HG03460 (cell line): ENCODE measurements at regions not wholly inside any gene's neighbourhood (a gene's known extent, or its start where the extent isn't known, plus 50 kb on each side); places are given as distances from the start of the nearest gene placed in this dataset.
"Not testable (repeated sequence)": the region's sequence is repeated elsewhere in the genome, so short reads cannot be mapped to it uniquely, and the experiment has no call there.

Experiments
- ATAC-seq: cut with Tn5 transposase; IDR thresholded peaks from one replicate; pipeline ENCODE4 v1.9.1; 2021; ENCODE audit not compliant: unreplicated experiment

- ATAC-seq, result no peak
These were observed 52.4 kb upstream of the GNAI1 start for GRCh38 chr7:80082213-80082612.

DNA sequence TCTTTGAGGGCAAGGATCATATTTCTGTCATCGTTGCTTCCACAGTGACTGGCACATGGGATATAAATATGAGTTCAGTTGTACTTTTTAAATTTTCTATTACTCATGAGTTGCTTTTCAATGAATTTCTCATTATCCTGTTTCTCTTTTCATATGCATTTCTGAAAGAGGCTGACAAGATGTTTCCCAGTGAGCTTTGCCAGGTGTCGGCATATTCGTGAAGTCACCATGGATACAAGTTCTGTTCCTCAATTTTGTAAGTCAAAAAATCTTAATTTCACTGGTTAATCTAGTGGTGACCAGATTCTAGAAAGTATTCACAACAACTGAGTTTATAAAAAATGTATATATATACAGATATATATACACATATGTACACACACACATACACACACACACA, 55.7 kb upstream of the GNAI1 start:
- no peak for ATAC-seq

DNA sequence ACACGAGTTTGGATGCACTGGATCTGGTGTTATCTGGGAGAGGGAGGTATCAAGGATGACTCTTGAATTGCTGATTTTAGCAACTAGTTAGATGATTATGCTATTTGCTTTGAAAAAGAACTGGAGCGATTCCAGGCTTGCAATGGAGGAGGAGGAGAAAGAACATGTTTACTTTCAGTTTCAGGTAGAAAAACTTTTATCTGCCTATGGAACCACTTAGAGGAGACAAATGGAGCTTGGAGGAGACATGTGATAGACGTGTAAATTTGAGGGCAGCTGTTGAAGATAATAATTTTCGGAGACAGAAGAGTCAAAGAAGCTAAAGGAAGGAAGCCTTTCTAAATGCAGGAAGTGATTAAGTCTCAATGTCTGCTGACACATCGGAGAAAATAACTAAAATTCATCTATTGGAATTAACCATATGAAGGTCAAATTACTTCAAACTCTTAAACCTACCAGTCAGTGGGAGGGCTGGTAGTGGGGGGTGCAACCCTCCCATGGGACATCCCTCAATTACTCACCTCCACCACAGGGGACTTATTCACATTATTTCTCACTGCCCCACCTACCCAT, 56.4 kb upstream of the GNAI1 start:
- ATAC-seq, result no peak

DNA sequence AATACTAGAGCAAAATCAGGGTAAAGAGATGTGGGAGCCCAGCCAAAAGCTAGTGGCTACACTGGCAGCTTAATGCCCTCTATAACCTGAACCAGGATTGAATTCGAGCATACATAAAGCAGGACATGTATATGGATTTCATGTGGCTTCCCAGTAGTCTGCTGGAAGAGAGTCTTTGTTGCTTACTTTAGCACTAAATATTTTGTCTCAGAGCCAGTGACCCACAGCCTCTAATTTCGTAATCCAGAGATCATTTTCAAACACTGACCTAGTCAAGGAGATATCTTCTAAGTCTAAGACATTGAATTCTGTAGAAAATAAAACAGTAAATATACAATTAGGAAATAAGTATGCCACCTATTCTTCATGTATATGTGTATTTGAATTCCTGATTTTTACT, 64.2 kb upstream of the GNAI1 start:
- ATAC-seq, result no peak

- no peak for ATAC-seq
These were observed 68.0 kb upstream of the GNAI1 start for GRCh38 chr7:80066639-80067038.

DNA sequence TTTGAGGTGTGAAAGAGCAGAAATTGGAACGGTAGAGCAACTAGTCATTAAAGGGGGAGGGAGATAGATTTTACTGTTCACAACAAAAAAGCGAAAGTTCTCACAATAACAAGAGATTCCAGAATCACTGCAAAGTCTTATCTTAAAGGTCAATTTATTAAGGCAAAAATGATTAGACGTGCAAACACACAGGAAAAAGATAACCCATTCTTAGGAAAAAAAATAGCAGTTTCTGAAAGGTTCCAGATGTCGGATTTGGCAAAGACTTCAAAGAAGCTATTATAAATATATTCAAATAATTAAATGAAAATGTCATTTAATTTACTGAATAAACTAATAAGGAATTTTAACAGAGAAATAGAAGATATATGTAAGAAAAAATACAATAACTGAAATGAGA, 70.8 kb upstream of the GNAI1 start:
- no peak for ATAC-seq

DNA sequence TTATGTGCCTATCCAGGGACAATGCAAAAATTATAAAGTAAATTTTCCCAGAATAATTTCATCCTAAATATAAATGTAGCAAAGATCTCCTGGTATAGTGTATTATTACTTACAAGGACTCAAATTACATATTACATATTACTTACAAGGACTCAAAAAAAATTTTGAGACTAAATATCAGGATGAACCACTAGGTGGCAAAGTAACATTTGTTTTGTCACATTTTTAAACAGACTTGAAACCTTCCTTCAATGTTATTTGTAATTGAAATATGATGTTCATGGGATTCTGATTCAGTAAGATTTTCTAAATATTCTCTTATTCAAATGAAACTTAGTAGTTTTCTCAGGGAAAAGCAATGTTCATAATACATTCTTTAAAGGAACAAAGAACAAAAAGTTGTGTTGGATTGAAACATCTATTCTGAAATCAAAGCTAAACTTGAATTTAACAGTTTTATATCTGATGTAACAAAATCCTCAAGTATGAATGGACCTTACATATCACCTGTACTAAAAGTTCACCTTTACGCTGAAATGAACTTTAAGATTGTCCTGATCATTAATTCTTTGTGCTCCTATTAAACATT, 74.3 kb upstream of the GNAI1 start:
- ATAC-seq, result no peak

- no peak for ATAC-seq
These were observed 77.1 kb upstream of the GNAI1 start for GRCh38 chr7:80057488-80057887.

DNA sequence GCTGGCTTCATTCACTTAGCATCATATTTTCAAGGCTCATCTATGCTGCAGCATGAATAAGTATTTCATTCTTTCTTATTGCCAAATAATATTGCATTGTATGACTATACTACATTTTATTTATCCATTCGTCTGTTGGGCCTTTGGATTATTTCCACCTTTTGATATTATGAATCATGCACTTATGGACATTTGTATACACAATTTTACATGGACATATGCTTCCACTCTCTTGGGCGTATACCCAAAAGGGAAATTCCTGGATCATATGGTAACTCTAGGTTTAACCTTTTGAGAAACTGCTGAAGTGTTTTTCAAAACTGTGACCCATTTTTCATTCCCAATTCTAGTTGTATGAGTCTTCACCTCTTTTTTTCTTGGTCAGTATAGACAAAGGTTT, 80.3 kb upstream of the GNAI1 start:
- ATAC-seq, result no peak

DNA sequence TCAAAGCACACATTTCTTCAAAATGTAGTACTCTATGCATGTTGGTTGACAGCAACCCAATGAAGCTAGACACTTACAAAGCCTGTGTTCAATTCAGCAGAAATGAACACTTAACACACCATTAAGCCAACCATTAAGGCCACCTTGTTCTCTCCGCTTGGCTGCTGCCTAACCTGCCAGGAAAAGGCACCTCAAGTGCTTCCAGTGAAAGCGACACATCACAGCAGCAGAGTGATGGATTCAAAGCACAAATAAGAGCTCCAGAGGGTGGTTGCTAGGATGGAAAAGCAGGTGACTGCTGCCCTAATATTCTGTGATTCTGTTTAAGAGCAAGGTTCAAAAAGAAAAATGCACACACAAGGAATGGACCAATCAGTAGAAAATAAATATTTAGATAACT, 81.5 kb upstream of the GNAI1 start:
- ATAC-seq, result no peak

DNA sequence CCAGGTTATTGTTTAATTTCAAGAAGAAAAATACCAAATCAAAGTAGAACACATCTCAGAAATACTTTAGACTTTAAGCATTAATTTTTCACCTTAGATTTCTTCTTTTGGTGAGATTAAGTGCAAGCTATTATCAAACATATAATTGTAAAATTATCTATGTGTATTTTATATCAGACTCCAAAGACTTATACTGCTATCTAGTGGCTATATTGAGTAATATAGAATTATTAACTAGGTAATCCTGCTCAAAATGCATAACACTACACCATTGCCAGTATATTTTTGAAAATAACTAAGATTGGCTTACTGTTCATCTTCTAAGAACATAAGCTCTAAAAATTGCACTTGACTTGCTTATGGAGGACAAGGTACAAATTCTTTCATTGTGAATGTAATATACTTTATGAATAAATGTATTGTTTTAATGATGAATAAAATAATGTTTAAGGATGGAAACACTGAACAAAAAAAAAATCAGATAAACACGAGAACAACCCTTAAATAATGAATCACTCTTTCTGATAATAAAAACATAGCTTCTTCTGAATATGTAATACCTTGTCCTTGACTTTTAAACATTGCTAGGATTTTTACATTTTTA, 86.7 kb upstream of the GNAI1 start:
- ATAC-seq, result no peak

DNA sequence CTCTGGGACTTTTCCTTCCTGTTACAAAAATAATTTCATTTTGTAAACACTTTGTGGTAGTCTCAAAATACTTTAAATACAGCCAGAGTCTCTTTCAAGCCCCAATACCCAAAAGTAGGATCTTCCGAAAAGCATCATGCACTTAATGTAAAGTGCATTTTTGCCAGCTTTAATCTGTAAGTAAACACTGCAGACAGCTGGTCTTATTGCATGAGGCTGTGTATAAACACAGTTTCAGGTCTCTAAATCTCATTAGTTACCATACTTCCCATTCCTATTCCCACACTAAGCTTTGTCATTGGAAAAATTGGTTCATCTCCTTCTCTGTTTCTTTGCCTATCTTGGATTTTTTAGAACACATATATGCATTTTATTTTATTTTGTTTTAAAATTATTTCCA, 87.6 kb upstream of the GNAI1 start:
- ATAC-seq, result no peak

DNA sequence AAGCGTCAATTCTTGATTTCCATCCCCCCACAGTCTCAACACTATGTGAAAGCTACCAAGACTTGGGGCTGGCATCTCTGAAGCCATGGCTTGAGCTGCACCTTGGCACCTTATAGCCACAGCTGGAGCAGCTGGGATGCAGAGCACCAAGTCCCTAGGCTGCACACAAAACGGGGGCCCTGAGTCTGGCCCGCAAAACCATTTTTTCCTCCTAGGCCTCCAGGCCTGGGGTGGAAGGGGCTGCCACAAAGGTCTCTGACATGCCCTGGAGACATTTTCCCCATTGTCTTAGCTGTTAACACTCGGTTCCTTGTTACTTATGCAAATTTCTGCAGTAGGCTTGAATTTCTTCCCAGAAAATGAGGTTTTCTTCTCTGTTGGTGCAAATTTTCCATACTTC, 89.8 kb upstream of the GNAI1 start:
- ATAC-seq, result no peak

DNA sequence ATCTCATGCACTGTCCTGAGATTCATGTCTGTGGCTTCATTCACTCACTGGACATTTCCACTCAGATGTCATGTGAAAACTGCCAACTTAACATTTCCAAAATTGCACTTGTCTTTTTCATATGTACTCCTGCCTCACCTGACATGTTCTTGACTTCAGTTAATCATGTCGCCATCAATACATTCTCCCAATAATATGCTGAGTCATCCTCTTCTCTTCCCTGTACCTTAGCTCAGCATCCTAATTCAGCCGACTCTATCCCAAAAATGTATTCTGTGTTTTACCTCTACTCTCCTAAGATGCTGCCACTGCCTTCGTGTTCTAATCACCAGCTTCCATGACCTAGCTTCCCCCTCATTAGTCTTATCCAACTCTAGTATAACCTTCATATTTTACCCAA, 93.9 kb upstream of the GNAI1 start:
- no peak for ATAC-seq

DNA sequence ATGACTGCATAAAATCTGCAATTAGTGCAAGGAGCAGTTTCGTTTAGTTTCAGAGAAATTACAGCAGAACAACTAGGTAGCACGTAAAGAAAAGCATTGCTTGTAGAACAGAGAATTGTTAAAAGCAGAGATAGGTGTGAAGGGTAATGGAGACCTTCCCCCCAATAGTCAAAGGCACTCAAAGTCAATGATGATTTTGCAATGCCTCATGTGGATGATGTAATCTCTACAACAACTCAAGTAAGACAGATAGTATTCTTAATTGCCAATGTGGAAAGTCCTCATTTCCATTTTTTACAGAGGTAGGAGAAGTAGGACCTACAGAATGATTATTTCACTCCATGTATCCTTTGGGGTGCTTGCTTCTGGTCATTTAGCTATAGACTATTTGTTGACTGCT, 94.3 kb upstream of the GNAI1 start:
- no peak for ATAC-seq

- ATAC-seq, result no peak
These were observed 95.3 kb upstream of the GNAI1 start for GRCh38 chr7:80039251-80039884.

- no peak for ATAC-seq
These were observed 96.9 kb upstream of the GNAI1 start for GRCh38 chr7:80037689-80038088.

- ATAC-seq, result no peak
These were observed 98.5 kb upstream of the GNAI1 start for GRCh38 chr7:80036107-80036506.

GRCh38 chr7:80028717-80029116, 105.9 kb upstream of the GNAI1 start:
- ATAC-seq, result no peak

DNA sequence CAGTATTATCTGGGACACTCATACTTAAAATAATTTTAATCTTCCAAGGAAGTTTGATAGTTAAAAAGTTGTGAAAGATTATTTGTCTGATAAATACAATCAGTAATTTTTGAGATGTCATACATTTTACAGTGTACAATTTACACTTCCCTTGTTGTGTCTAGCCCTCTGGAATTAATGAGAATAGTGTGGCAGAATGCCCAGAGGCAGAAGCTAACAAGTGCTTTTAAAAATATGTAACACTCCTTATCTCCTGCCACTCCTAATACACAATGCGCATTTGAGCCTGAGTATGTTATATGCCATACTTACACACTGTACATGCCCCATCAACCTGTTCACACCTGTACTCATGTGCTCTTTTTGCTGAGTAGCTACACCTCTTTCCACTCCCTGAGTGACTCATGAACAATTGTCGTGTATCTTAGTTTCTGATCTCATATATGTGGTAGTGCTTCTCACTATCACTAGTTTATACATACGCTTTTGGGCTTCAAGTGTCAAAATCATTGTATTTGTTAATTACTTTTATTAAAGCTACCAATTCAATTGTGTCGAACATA, 106.9 kb upstream of the GNAI1 start:
- no peak for ATAC-seq

- no peak for ATAC-seq
These were observed 107.9 kb upstream of the GNAI1 start for GRCh38 chr7:80026766-80027165.

GRCh38 chr7:80020277-80020676, 114.4 kb upstream of the GNAI1 start:
- not testable (repeated sequence) for ATAC-seq
